Left ventricle myocardium superior (tissue), 1 donor: ENCODE measurements at regions not wholly inside any gene's neighbourhood (a gene's known extent, or its start where the extent isn't known, plus 50 kb on each side); places are given as distances from the start of the nearest gene placed in this dataset.
"Not testable (repeated sequence)": the region's sequence is repeated elsewhere in the genome, so short reads cannot be mapped to it uniquely, and the experiment has no call there.

ENCODE experiments used
- ATAC-seq: fragments of 200-7000 bp; cut with Tn5 transposase; one replicate; pipeline ENCODE4 v1.9.1; 2020; ENCODE audit warnings: mild to moderate bottlenecking, moderate library complexity
- DNase-seq: peaks from one replicate; pipeline ENCODE4 v3.0.0-alpha.2; 2020
- intact Hi-C: fragments of 100-400 bp; cut with micrococcal nuclease; formaldehyde crosslinking; loops from one replicate; pipeline ENCODE4 v1.11.0; 2022
- donor health status: DM: no; HTN: yes; CAD: no; lungs with severe emphysema.

DNA sequence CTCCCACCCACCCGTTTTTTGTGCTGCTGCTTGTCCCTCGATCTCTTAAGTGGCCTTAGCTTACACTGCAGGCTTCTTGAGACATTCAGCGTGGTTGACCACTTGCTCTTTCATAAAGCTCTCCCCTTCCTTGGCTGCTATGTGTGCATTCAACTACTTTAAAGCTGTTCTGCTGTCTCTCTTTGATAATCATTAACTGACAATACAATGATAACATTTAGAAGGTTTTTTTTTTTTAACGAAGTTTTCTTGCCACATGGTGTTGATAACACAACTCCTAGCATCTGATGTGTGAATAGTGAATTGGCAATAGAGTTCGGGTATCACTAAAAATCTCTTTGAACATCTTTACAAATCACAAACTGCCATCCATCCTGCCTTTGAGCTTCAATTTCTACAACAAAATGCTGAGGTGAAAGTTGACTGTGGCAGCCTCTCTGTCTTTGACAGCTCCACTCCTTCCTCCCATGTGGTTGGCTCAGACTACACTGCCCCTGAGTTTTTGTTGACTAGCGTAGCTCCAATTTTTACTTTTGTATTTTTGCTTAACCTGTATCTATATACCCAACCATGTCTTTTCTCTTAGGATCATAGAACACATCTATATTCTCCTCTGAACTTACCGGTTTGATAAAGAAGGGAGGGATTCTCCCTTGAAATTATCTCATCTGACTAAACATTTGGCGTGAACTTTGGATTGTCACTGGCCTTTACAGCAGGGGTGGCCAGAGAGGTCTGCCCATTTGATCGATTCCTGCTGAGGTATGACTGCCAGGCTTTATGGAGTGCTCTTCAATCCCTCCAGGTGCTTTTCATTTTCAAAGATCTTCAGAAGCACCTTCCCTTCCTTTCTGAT, 409.4 kb upstream of the CD180 start:
- DNase-seq (no peak), ATAC-seq (no peak)
- intact Hi-C loops = no loop called here

DNA sequence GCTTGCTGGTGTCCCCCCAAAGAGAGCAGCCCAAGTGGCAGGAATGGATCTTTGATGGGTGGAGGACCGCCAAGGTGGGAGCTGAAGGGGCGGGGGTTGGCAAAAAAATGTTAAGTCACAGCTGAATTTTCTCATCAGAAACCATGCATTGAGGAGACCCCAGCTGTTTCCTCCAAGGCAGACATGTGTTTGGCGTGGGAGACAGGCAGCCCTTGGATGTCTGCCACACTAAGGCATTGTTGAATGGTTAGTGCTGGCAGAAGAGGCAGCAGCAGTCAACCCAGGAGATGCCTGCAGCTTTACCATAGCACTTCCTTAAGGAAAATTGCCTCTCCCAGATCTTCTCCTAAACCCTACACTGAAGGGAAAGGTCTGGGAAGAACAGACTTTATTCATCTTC, 394.9 kb upstream of the CD180 start:
- intact Hi-C loops = no loop called here
- DNase-seq = no peak
- ATAC-seq = no peak

DNA sequence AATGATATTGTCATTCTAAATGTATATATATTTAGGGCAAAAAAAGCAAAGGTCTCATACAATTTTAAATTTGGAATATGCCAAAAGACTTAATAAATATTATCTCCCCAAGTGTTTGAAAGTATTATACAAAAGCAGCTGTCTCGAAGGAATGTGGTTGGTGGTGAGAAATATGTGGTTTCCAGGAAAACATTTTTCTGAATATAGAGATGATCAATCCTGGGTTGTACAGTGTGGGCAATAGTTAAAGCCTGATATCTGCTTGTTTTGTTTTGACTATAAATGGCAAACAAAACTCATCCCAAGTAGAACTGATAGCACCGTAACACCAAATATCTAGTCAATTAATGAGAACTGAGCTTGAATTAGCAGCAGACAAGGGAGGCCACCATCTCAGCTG, 391.8 kb upstream of the CD180 start:
- ATAC-seq (no peak), DNase-seq (no peak)
- intact Hi-C loops = no loop called here

DNA sequence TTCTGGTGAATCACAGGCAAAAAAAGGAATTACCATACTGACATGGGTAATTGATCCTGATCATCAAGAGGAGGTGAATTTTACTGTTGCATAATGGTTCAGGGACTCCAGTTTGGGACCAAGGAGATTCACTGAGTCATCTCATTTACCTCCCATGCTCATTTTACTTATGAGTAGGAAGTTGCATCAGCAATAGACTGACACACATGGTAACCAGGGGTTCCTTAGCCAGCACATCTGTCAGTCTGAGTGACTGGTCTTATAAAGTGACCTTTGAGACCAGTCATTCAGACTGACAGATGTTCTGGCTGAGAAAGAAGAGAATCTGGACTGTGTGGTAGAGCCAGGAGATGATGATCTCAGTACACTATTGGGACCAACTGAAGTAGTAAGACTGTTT, 384.6 kb upstream of the CD180 start:
- intact Hi-C loops = no loop called here
- ATAC-seq (peak; percentile 56), DNase-seq (no peak)

DNA sequence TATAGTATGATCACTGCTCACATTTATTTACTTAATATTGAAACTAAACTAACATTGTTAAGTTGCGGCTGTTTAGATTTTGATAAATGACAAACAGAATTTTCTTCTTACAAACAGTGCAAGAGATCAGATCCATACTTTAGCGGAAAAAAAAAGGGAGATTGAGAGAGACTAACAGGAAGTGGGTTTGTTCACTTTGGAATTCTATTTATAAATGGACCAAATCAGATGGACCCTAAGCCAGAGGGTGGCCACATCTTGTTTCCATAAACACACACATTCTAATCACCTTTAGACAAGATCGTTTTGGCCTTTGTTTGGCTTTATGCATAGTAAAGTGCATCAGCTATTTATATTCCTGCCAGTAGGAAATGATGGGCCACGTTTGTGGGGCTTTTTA, 381.4 kb upstream of the CD180 start:
- ATAC-seq (no peak), DNase-seq (no peak)
- intact Hi-C loops = no loop called here

DNA sequence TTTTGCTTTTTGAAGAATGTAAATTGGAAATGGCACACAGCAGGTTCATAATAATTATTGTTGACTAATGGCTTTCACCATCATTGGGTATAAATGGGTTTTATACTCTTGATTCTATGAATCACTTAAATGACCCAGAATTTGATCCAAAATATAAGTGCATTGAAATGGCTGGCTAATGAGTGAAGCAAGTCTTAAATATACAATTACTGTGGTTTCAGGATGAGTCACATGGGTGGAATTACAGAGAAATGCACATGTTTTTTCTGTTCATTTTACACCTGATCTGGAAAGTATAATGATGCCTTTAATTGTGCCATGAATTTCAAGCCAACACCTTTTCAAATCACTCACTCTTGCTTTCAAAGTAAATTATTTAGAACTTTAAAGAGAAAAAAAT, 380.8 kb upstream of the CD180 start:
- intact Hi-C loops = no loop called here
- DNase-seq (no peak), ATAC-seq (no peak)

DNA sequence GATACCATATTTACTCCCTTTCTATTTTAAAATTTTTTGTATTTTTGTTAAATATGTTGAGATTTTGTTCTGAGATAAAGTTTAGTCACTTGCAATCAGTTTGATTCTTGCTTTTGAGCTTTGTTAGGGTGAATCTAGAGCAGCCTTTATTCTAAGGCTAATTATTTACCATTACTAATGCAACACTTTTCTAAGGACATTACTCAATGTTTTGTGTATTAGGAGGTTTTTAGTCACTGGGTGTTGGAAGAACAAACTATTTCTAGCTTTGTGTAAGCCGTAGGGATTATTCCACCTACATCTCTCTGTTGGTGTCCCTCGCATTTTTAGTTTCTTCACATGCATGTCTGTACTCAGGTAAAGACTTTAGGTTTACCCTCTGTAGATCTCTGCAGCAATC, 379.5 kb upstream of the CD180 start:
- no peak for DNase-seq
- ATAC-seq = no peak
- intact Hi-C loops = no loop called here

DNA sequence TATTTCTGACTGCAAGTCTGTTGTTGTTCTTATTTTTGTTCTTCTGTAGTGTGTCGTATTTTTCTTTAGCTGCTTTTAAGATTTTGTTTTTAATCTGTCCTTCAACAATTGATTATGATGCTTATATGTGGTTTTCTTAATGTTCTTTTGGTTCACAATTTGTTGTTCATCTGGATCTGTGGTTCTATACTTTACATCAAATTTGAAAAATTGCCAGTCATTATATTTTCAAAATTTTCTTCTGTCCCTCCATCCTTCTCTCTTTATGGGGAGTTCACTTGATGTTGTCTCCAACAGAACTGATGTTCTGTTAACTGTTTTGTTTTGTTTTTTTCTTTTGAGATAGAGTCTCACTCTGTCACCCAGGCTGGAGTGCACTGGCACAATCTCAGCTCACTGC, 378.5 kb upstream of the CD180 start:
- DNase-seq = no peak
- intact Hi-C loops = no loop called here
- no peak for ATAC-seq

DNA sequence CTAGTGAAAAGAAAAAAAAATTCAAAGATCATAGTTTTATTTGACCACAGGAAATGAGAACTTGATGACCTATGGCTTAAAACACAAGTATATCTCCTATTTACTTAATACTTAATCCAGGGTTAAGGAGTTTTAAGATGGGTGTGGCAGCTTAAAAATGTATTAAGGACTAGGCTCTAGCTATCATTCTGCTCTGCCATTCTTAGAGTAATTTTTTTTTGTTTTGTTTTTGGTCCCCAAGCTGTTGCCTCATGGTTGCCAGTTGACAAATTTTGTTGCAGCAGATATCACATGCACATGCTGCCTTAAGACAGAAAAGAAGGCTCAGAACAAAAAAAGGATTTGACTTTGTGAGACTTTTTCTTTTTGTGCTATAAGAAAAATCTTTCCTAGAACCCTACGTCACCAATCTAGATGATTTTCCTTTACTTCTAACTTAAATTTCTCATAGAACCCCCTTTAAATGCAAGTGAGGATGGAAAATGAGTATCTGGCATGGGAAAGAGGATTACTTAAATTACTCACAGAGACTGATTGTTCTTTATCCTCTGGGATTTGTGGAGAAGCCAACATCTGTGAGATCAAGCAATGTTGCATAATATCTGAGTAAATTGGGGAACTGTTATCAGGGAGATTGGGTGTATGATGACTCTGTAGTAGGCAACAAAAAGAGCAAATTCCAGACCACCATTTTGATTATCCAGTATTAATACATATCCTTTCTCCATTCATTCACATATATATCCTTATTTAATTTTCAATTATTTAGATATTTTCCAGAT, 364.7 kb upstream of the CD180 start:
- ATAC-seq (peak; percentile 84), DNase-seq (no peak)

DNA sequence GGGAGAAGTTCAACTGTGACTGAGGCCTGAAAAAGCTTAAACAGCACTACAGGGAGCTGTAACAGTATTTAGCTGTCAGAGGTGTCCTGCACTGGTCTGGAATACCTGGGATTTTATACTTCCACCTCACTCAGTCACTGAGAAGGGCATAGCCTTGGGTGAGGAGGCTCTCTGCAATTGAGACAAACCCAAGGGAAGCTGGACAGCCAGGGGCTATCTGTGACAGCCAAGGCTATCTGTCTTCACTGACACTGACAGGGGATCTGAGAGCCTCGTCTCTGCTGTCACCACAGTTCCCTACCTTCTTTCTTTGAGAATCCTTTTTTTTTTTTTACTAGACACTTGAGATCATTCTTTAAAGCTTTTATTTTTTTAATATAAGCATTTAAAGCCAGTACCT, 356.2 kb upstream of the CD180 start:
- intact Hi-C loops = no loop called here
- DNase-seq (no peak), ATAC-seq (no peak)

More for the DNA sequence above, 364.7 kb upstream of the CD180 start:
- intact Hi-C loops = no loop called here

DNA sequence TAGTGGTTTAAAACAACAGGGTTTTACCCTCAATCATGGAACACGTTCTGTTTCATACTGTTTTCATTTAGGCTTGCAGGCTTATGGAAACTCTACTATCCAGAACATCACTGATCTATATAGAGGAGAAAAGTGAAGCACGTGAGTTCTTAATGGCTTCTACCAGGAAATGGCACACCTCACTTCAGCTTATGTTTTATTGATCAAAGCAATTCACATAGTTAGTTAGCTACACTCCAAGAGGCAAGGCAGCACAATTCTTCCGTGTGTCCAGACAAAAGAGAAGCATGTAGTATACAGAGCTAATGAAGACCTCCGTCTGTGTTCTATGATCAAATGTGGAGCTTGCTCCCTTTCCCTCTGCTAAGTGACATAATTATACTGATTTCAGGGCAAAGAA, 353.3 kb upstream of the CD180 start:
- DNase-seq (no peak), ATAC-seq (no peak)
- intact Hi-C loops = no loop called here

DNA sequence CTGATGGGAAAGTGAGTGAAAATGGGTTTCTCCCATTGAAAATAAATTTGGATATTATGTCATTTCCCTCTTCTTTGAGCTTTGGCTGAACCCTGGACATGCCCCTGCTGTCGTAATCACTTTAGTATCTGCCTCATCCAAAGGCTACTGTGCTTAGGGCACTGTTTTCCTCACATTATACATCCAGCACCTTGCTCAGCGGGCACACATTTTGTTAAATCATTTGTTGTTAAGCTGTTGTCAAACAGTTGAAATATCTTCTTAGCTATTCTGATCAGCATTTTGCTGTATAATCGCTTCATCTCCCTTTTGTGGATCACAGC, 352.7 kb upstream of the CD180 start:
- peak; percentile 39 for ATAC-seq
- intact Hi-C loops = no loop called here

DNA sequence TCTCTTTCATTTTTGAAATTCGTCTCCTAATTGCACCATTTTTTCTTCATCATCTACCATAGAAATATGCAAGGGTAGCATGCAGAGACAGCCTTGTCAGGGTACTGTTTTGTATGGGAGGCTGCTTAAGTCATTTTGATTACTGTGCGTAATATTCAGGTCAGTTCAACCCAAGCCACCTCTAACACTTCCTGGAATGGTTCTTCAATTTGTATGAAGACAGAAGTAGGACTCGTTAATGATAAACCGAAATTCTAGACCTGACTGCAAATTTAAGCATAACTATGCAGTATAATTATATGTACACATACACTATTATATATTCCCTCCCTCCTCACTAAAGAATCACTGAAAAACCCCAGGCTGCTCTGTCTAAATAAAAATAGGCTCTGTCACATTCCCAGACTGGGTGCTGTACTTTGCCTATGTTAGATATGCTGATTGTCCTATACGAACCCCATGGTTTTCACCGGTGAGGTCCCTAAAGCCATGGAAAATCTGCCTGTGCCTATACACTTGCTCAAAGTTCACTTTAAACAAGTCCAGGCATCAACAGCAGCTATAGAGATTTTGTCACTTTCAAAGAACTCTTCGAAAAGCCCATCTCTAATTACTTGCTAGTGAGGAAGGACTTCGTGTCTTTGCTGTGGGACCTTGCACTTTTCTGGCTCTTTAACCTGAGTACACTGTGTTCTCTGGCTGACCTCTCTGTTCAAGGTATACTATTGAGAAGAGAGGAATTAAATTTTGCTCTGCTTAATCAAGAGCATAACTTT, 352.1 kb upstream of the CD180 start:
- ATAC-seq (no peak), DNase-seq (no peak)
- intact Hi-C loops = no loop called here

More for the DNA sequence above, 352.7 kb upstream of the CD180 start:
- DNase-seq = no peak

DNA sequence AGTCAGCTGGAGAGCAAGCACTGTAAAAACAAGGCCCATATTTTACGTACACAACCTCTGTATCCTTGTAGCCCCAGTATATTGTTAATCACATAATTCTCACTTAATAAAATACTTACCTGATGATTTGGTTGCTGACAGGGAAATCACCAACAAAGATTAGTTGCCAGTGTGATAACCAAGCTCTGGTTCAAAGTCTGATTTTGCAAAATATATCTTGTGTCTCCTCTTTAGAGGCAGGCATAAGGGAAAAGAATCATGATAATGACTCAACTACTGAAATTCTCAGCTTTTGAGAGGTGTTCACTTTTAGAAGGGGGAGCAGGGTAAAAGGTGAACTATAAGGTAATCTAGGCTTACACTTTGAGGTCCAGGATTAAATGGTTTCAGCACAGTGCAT, 351.1 kb upstream of the CD180 start:
- no peak for ATAC-seq
- intact Hi-C loops = no loop called here
- no peak for DNase-seq

DNA sequence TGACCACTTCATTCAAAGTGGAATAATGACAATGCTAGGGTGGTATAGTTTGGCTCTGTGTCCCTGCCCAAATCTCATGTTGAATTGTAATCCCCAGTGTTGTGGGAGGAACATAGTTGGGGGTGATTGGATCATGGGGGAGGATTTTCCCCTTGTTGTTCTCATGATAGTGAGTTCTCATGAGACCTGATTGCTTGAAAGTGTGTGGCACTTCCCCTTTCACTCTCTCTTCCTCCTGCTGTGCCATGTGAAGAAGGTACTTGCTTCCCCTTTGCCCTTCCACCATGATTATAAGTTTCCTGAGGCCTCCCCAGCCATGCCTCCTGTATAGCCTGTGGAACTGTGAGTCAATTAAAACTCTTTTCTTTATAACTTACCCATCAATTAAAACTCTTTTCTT, 348.3 kb upstream of the CD180 start:
- ATAC-seq, DNase-seq, intact Hi-C loops: not testable (repeated sequence)

DNA sequence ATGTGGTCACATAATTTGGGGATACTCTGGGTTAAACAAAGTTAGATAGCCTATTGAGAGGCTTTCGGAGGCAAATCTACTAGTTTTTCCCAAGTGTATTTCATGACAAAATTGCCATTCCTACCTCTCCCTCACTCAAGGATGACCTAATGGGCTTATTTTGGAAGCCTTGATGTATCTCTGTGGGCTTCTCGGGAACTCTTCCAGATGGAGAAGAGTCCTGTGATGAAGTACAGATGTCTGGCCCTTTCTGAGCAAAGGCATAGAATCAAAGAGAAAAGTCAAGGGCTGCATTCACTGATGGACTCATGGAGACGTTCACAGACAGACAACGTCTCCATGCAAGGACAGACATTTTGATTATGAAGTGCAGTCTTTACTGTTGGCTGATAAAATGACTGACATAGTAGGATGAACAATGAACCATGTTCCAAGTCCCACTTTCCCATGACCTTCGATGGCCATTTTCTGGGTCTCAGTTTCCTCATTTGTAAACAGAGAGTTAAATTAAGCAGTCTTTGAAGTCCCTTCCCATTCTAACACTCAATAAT, 347.2 kb upstream of the CD180 start:
- intact Hi-C loops = no loop called here
- DNase-seq = no peak
- peak; percentile 67 for ATAC-seq

DNA sequence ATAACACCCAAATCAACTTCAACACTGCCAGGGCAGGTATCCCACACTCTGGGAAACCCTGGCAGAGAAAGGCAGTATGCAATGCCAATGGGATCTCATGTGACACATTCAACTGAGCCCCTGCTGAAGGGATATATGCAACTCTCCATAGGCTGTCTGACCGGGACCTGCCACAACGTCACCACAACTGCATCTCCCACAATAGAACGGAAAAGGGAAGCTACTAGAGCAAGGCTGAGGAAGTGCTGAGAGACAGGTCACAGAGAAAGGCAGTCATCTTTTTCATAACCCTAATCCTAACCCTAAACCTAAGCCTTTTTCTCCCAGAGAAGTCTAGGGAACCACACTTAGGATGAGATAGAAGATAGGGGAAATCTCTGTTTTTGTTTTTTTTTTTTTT, 345.9 kb upstream of the CD180 start:
- no peak for DNase-seq
- intact Hi-C loops = no loop called here
- no peak for ATAC-seq

DNA sequence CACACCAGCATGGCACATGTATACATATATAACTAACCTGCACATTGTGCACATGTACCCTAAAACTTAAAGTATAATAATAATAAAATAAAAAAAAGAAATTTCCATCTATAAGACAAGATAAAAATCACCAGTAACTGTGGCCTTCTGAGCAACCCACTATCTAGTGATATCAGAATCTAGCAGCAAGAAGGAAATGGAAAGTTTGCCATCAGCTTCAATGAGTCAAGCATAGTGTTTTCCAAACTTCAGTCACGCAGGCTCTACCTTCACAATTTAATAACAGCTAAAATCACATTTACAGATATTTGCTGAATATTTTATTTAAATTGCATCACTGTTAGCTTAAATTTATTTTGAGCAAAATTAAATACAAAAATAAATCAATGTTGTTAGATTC, 345.3 kb upstream of the CD180 start:
- ATAC-seq = no peak
- intact Hi-C loops = no loop called here
- no peak for DNase-seq

DNA sequence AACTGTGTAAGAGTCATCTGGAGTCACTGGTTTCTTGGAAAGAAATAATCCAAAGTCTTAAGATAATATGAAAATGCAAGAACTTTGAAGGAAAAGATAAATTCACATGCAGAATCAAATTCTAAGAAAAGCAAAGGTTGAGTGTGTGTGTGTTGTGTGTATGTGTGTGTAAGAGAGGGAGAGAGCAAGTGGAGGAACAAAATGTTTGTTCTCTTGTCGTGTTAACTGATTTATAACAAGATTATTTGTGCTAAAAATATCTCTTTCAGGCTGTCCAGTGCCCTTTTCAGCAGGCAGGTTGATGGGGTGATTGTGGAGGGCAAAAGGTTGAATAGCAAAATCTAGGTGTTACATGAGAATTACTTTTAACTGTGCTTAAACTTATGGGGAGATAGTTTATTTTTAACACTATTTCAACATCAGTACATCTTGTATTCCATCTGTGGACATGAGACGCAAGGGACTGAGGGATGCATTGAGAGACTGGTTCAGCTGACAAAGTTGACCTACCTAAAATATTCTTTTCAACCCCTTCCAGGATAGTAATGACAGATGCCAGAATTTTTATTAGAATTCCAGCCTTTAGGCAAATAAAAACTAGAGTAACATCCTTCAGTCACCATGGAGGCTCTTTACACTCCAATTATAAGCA, 342.4 kb upstream of the CD180 start:
- no peak for ATAC-seq
- intact Hi-C loops = no loop called here

More for the DNA sequence above, 342.4 kb upstream of the CD180 start:
- DNase-seq = no peak
